IMR-90 (cell line): ENCODE measurements at regions not wholly inside any gene's neighbourhood (a gene's known extent, or its start where the extent isn't known, plus 50 kb on each side); places are given as distances from the start of the nearest gene placed in this dataset.

Source experiments
- ATAC-seq: fragments of 200-7000 bp; cut with Tn5 transposase; 2 replicates; pipeline ENCODE4 v1.9.1; 2020; ENCODE audit warnings: low read depth, mild to moderate bottlenecking, moderate library complexity
- BruUV-seq: library from RNA; stranded (reverse); fragments of 400-500 nt; replicated peaks from 2 replicates; lab custom pipeline; 2021; lab: Mats Ljungman, UMichigan
- CTCF ChIA-PET: fragments of 300-600 bp; formaldehyde crosslinking; extraction: SDS; loops from one replicate; lab custom pipeline; 2021; ENCODE audit warnings: antibody characterized with exemption; lab: Yijun Ruan, JAX
- POLR2A ChIA-PET: fragments of 300-600 bp; sonication (Branson Sonifier 250); formaldehyde crosslinking; loops from one replicate; lab custom pipeline; 2022; ENCODE audit warnings: antibody characterized with exemption; ENCODE audit not compliant: unreplicated experiment; lab: Charles Lee
- DNase-seq: peaks from one replicate; pipeline ENCODE4 v3.0.0; 2013
- H2AFZ ChIP-seq: replicated peaks from 2 replicates; pipeline ENCODE3; 2013; ENCODE audit warnings: low read length, mild to moderate bottlenecking; ENCODE audit not compliant: poor library complexity
- H2AK5ac ChIP-seq: 2 replicates; pipeline ENCODE4 v1.6.1; 2013; ENCODE audit warnings: low read depth, low read length, inconsistent platforms
- H2AK9ac ChIP-seq: replicated peaks from 2 replicates; pipeline ENCODE3; 2013; ENCODE audit warnings: mild to moderate bottlenecking, low read depth, low read length, moderate library complexity; ENCODE audit not compliant: poor library complexity
- H2BK120ac ChIP-seq: 2 replicates; pipeline ENCODE4 v1.6.1; 2013; ENCODE audit warnings: low read depth, low read length, inconsistent platforms
- H2BK15ac ChIP-seq: 3 replicates; pipeline ENCODE4 v1.6.1; 2013; ENCODE audit warnings: low read depth, low read length, inconsistent platforms
- H2BK20ac ChIP-seq: 2 replicates; pipeline ENCODE4 v1.6.1; 2013; ENCODE audit warnings: low read depth, mild to moderate bottlenecking, inconsistent platforms, low read length, moderate library complexity
- H2BK5ac ChIP-seq: 2 replicates; pipeline ENCODE4 v1.6.1; 2013; ENCODE audit warnings: mild to moderate bottlenecking, low read depth, low read length, inconsistent platforms; ENCODE audit not compliant: poor library complexity, severe bottlenecking
- H3K14ac ChIP-seq: replicated peaks from 2 replicates; pipeline ENCODE4 v1.6.1; 2013; ENCODE audit warnings: low read depth, low read length, inconsistent platforms
- H3K18ac ChIP-seq: 2 replicates; pipeline ENCODE4 v1.6.1; 2013; ENCODE audit warnings: low read depth, low read length, control low read depth
- H3K23ac ChIP-seq: 2 replicates; pipeline ENCODE4 v1.6.1; 2013; ENCODE audit warnings: low read depth, low read length, inconsistent platforms
- H3K27ac ChIP-seq: 2 replicates; pipeline ENCODE4 v1.5.1; 2013; ENCODE audit warnings: mild to moderate bottlenecking, control low read depth, low read length; ENCODE audit not compliant: insufficient read depth
- H3K27me3 ChIP-seq: 2 replicates; pipeline ENCODE4 v1.6.1; 2013; ENCODE audit warnings: low read length; ENCODE audit not compliant: control insufficient read depth, insufficient read depth
- H3K36me3 ChIP-seq: 2 replicates; pipeline ENCODE4 v1.6.1; 2013; ENCODE audit warnings: low read length, mixed read lengths; ENCODE audit not compliant: control insufficient read depth, insufficient read depth
- H3K4ac ChIP-seq: 2 replicates; pipeline ENCODE4 v1.6.1; 2013; ENCODE audit warnings: low read depth, low read length, inconsistent platforms
- H3K4me1 ChIP-seq: 2 replicates; pipeline ENCODE4 v1.6.1; 2013; ENCODE audit warnings: low read length, mixed read lengths; ENCODE audit not compliant: control insufficient read depth, insufficient read depth
- H3K4me2 ChIP-seq: 2 replicates; pipeline ENCODE4 v1.6.1; 2013; ENCODE audit warnings: low read depth, mild to moderate bottlenecking, control low read depth, low read length, moderate library complexity
- H3K4me3 ChIP-seq: 2 replicates; pipeline ENCODE4 v1.5.1; 2013; ENCODE audit warnings: low read depth, mild to moderate bottlenecking, control low read depth, low read length, moderate library complexity; ENCODE audit not compliant: insufficient read depth
- H3K56ac ChIP-seq: 2 replicates; pipeline ENCODE4 v1.6.1; 2013; ENCODE audit warnings: low read length, inconsistent platforms; ENCODE audit not compliant: insufficient read depth; ENCODE audit errors: extremely low read depth
- H3K79me1 ChIP-seq, 2 experiments: 2 replicates each; pipeline ENCODE4 v1.6.1; 2013; ENCODE audit warnings: low read length in 2 of 2, inconsistent platforms in 1 of 2, low read depth in 1 of 2
- H3K9ac ChIP-seq: 2 replicates; pipeline ENCODE4 v1.6.1; 2013; ENCODE audit warnings: low read depth, low read length, control low read depth
- H3K9me1 ChIP-seq: 2 replicates; pipeline ENCODE4 v1.6.1; 2013; ENCODE audit warnings: low read length, inconsistent platforms; ENCODE audit not compliant: insufficient read depth
- H3K9me3 ChIP-seq: 2 replicates; pipeline ENCODE4 v1.6.1; 2013; ENCODE audit warnings: low read length; ENCODE audit not compliant: control insufficient read depth, insufficient read depth
- H4K20me1 ChIP-seq: 2 replicates; pipeline ENCODE4 v1.6.1; 2013; ENCODE audit warnings: low read length, inconsistent platforms; ENCODE audit not compliant: insufficient read depth
- H4K5ac ChIP-seq: 2 replicates; pipeline ENCODE4 v1.6.1; 2013; ENCODE audit warnings: mild to moderate bottlenecking, low read depth, low read length, control low read depth
- H4K8ac ChIP-seq, 2 experiments: 2 replicates each; pipeline ENCODE4 v1.6.1; 2013; ENCODE audit warnings: low read depth in 2 of 2, low read length in 2 of 2, control low read depth in 1 of 2, inconsistent platforms in 1 of 2
- H4K91ac ChIP-seq: 2 replicates; pipeline ENCODE4 v1.6.1; 2013; ENCODE audit warnings: low read depth, low read length, inconsistent platforms; ENCODE audit not compliant: insufficient read depth
- CEBPB ChIP-seq: IDR thresholded peaks from 2 replicates; pipeline ENCODE4 v1.6.1; 2012; ENCODE audit warnings: low read depth, low read length, improper control_type of control experiment
- CHD1 ChIP-seq: IDR thresholded peaks from 2 replicates; pipeline ENCODE4 v1.6.1; 2012; ENCODE audit warnings: low read depth, low read length, improper control_type of control experiment
- ELK1 ChIP-seq: fragments of 150-350 bp; IDR thresholded peaks from 2 replicates; pipeline ENCODE4 v1.6.1; 2016; ENCODE audit warnings: low read depth, mild to moderate bottlenecking, low read length, moderate library complexity, borderline replicate concordance
- MAFK ChIP-seq: IDR thresholded peaks from 2 replicates; pipeline ENCODE4 v1.6.1; 2012; ENCODE audit warnings: low read depth, low read length, improper control_type of control experiment
- MAZ ChIP-seq: IDR thresholded peaks from 2 replicates; pipeline ENCODE4 v1.6.1; 2012; ENCODE audit warnings: low read depth, mild to moderate bottlenecking, low read length, improper control_type of control experiment, moderate library complexity, borderline replicate concordance
- POLR2A ChIP-seq: IDR thresholded peaks from 2 replicates; pipeline ENCODE4 v1.6.1; 2012; ENCODE audit warnings: mild to moderate bottlenecking, low read depth, low read length
- RFX5 ChIP-seq: IDR thresholded peaks from 2 replicates; pipeline ENCODE4 v1.8.0; 2012; ENCODE audit warnings: low read depth, mild to moderate bottlenecking, low read length, moderate library complexity
- SMC3 ChIP-seq: fragments of 150-350 bp; IDR thresholded peaks from 2 replicates; pipeline ENCODE4 v1.6.1; 2016; ENCODE audit warnings: low read depth, mild to moderate bottlenecking, antibody characterized with exemption, low read length, moderate library complexity
- USF2 ChIP-seq: fragments of 150-350 bp; IDR thresholded peaks from 2 replicates; pipeline ENCODE4 v1.6.1; 2017; ENCODE audit warnings: mild to moderate bottlenecking, antibody characterized with exemption, low read length, low read depth
- dilution Hi-C: fragments of 300-500 bp; cut with HindIII; formaldehyde crosslinking; loops from one replicate; pipeline ENCODE4 v1.14.3; 2018; ENCODE audit warnings: low sequenced_read_pairs; ENCODE audit not compliant: unreplicated experiment
- in situ Hi-C: fragments of 300-500 bp; cut with MboI; formaldehyde crosslinking; loops from 3 replicates; pipeline ENCODE4 v1.14.3; 2019; ENCODE audit warnings: low sequenced_read_pairs, inconsistent platforms, mixed read lengths
- intact Hi-C: fragments of 100-400 bp; cut with micrococcal nuclease; formaldehyde crosslinking; loops from 2 replicates; pipeline ENCODE4 v1.10.0; 2022

GRCh38 chr2:75361486-75361885 lies 162.2 kb upstream of the TACR1 start:
- Histone ChIP-seq H2AK5ac (no peak overlapping the region), H4K8ac (no peak overlapping the region), H4K5ac (no peak overlapping the region), H2BK5ac (no peak overlapping the region), H3K18ac (no peak overlapping the region), H3K9ac (no peak overlapping the region), H3K4me2 (no peak overlapping the region), H3K4me3 (no peak overlapping the region), H3K4ac (no peak overlapping the region), H2BK20ac (no peak overlapping the region), H2AK9ac (no peak overlapping the region), H2AFZ (no peak overlapping the region), H3K23ac (no peak overlapping the region), H3K27me3 (no peaks in the 10 kb centered on the region; the same call in 1 of the 2 replicates), H2BK120ac (no peak overlapping the region), H3K9me3 (no peaks in the 10 kb centered on the region), H4K91ac (no peak overlapping the region), H4K20me1 (no peaks in the 10 kb centered on the region), H3K27ac (no peak overlapping the region), H3K36me3 (no peaks in the 10 kb centered on the region), H3K56ac (no peak overlapping the region), H2BK15ac (no peak overlapping the region), H3K14ac (no peak overlapping the region), H3K4me1 (no peaks in the 10 kb centered on the region), H3K9me1 (no peaks in the 10 kb centered on the region), H3K79me1 (no peaks in the 10 kb centered on the region)
- TF ChIP-seq CHD1 (no peak), USF2 (no peak), POLR2A (no peak), SMC3 (no peak), MAFK (no peak), MAZ (no peak), CEBPB (no peak), ELK1 (no peak), RFX5 (no peak)
- in situ Hi-C loops (no loop called here), intact Hi-C loops (loop anchor here (5.0 kb wide), 1 partner anchor 56 kb away; no protein-coding TSS in a partner anchor), dilution Hi-C loops (no loop called here)
- BruUV-seq = no TSS peak
- ATAC-seq = no peak
- CTCF ChIA-PET = no interaction called here
- POLR2A ChIA-PET = no interaction called here
- no peak for DNase-seq
